ENCODE measurements at regions not wholly inside any gene's neighbourhood (a gene's known extent, or its start where the extent isn't known, plus 50 kb on each side); places are given as distances from the start of the nearest gene placed in this dataset.

GRCh38 chr10:71086439-71087080, 125.8 kb upstream of the UNC5B start:
- Histone ChIP-seq H2AFZ (ENCODE audit: low read depth, low read length, poor library complexity, severe bottlenecking) (no peak overlapping the region), H3K79me2 (ENCODE audit: insufficient read depth, low read length) (no peaks in the 10 kb centered on the region), H3K9ac (ENCODE audit: low read length) (no peak overlapping the region), H3K4me1 (ENCODE audit: control insufficient read depth in 1 of 2, insufficient read depth in 2 of 2, low read length in 2 of 2) (peaks cover 0 to 3% of the 10 kb centered on the region in 2 experiments; a peak in 1 of 4 replicates), H3K9me2 (ENCODE audit: insufficient read depth) (no peaks in the 10 kb centered on the region), H3K4me3 (replicated peaks in 1 of 2; ENCODE audit: low read depth in 1 of 2, low read length in 2 of 2) (no peak overlapping the region), H3K9me3 (ENCODE audit: control insufficient read depth in 1 of 2, insufficient read depth in 1 of 2, low read depth in 1 of 2, low read length in 2 of 2) (no peaks in the 10 kb centered on the region), H4K20me1 (ENCODE audit: insufficient read depth) (no peaks in the 10 kb centered on the region), H3K27ac (ENCODE audit: low read depth, low read length) (no peak overlapping the region), H3K36me3 (ENCODE audit: control insufficient read depth in 1 of 2, insufficient read depth in 2 of 2, low read length in 2 of 2) (no peaks in the 10 kb centered on the region), H3K27me3 (ENCODE audit: insufficient read depth, low read length) (no peaks in the 10 kb centered on the region), H3K4me2 (ENCODE audit: low read length) (no peak overlapping the region)
- ChIA-PET POLR2A (no interaction called here), RAD21 (ENCODE audit: low non-redundant PET in 1 of 2, low total read pairs in 2 of 2, uncharacterized antibody in 2 of 2, unreplicated experiment in 2 of 2) (no interaction called here), CTCF (no interaction called here)
- intact Hi-C loops (cut with micrococcal nuclease): no loop called here
- ATAC-seq (no peak), DNase-seq (ENCODE audit: low read depth, low spot score) (no peak)
- no peak for TF ChIP-seq SIN3A (IDR thresholded peaks at IDR 0.05; ENCODE audit: low read depth)
- no peak for TF ChIP-seq REST (IDR thresholded peaks at IDR 0.05; ENCODE audit: low read depth)
- TF ChIP-seq SP1 (IDR thresholded peaks at IDR 0.05; ENCODE audit: low read depth): no peak
- no peak for TF ChIP-seq YY1 (IDR thresholded peaks at IDR 0.05; ENCODE audit: extremely low read depth, insufficient replicate concordance, low read depth, low read length)
- no peak for TF ChIP-seq EZH2 (IDR thresholded peaks at IDR 0.05)
- TF ChIP-seq CEBPB (IDR thresholded peaks at IDR 0.05; ENCODE audit: low read depth): no peak
- no peak for TF ChIP-seq ZNF274 (IDR thresholded peaks at IDR 0.05; ENCODE audit: low read depth, low read length)
- no peak for TF ChIP-seq JUND (IDR thresholded peaks at IDR 0.05)
- TF ChIP-seq FOSL1 (IDR thresholded peaks at IDR 0.05; ENCODE audit: low read depth): no peak
- no peak for TF ChIP-seq ZFX (IDR thresholded peaks at IDR 0.05)
- TF ChIP-seq CBX3 (IDR thresholded peaks at IDR 0.05; ENCODE audit: low read depth): no peak
- no TSS peak for BruUV-seq (replicated peaks)

All from HCT116 (cell line).